Uterus (tissue), 3 donors: ENCODE measurements at regions not wholly inside any gene's neighbourhood (a gene's known extent, or its start where the extent isn't known, plus 50 kb on each side); places are given as distances from the start of the nearest gene placed in this dataset.

Experiments used
- DNase-seq, 2 donors: peaks; one replicate each; pipeline ENCODE4 v3.0.0-alpha.2; 2019 to 2020
- H3K27ac ChIP-seq, 2 donors: fragments of 200-600 bp; sonication (generic); 1 replicate in 1 of 2; 2 replicates in 1 of 2; pipeline ENCODE4 v1.5.1; 2016 to 2018
- H3K27me3 ChIP-seq, 2 donors: fragments of 200-600 bp; sonication (generic); one replicate each; pipeline ENCODE4 v1.5.1; 2018 to 2019; ENCODE audit warnings: control low read depth in 1 of 2
- H3K36me3 ChIP-seq, 2 donors: fragments of 200-600 bp; sonication (generic); one replicate each; pipeline ENCODE4 v1.5.1; 2019; ENCODE audit warnings: control low read depth in 1 of 2
- H3K4me1 ChIP-seq, 2 donors: fragments of 200-600 bp; sonication (generic); one replicate each; pipeline ENCODE4 v1.5.1; 2018 to 2019; ENCODE audit warnings: control low read depth in 1 of 2
- H3K4me3 ChIP-seq, 2 donors: fragments of 200-600 bp; sonication (generic); 1 replicate in 1 of 2; 2 replicates in 1 of 2; pipeline ENCODE4 v1.5.1; 2018 to 2019; ENCODE audit warnings: mild to moderate bottlenecking in 1 of 2
- H3K9me3 ChIP-seq, 2 donors: fragments of 200-600 bp; sonication (generic); one replicate each; pipeline ENCODE4 v1.5.1; 2019; ENCODE audit warnings: control low read depth in 1 of 2
- POLR2A ChIP-seq, 2 donors: fragments of 450-650 bp; IDR thresholded peaks; one replicate each; pipeline ENCODE4 v1.6.1; 2016; ENCODE audit warnings: antibody characterized with exemption in 2 of 2, mild to moderate bottlenecking in 1 of 2, moderate library complexity in 1 of 2
- intact Hi-C: fragments of 100-400 bp; cut with DNase I; formaldehyde crosslinking; loops from one replicate; pipeline ENCODE4 v1.15.1; 2023; ENCODE audit warnings: low total_unique reads
- TF ChIP-seq, protein P1 (sequence below), 4 experiments: fragments of 200-600 bp in 2 of 4; fragments of 450-650 bp in 2 of 4; sonication (generic) in 2 of 4; IDR thresholded peaks; one replicate each; pipeline ENCODE4 v1.5.1; 2016 to 2019; ENCODE audit warnings: antibody characterized with exemption in 4 of 4, mild to moderate bottlenecking in 2 of 4, moderate library complexity in 1 of 4
- donor health status: DM: yes; HTN: yes; CAD: no.

DNA sequence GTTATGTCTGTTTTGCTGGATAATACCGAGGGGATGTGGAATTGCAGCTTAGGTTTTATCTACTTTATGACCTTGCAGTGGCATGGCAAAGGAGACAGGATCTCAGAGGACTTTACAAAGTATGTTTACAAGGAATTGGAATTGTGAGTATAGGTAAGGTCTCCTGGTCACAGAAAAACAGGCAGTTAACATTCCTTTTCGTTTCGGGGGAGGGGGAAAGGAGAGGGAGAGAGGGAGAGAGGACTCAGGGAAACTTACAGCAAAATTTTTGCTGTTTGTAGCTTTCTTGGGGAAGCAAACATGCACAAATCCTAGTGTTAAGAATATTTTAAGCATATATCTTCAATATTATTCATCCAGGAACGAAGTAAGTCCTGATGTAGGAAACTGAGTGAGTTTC is 590.5 kb upstream of the LRFN5 start:
- TF ChIP-seq POLR2A (IDR thresholded peaks at IDR 0.05) = no peak
- TF ChIP-seq, protein P1, sequence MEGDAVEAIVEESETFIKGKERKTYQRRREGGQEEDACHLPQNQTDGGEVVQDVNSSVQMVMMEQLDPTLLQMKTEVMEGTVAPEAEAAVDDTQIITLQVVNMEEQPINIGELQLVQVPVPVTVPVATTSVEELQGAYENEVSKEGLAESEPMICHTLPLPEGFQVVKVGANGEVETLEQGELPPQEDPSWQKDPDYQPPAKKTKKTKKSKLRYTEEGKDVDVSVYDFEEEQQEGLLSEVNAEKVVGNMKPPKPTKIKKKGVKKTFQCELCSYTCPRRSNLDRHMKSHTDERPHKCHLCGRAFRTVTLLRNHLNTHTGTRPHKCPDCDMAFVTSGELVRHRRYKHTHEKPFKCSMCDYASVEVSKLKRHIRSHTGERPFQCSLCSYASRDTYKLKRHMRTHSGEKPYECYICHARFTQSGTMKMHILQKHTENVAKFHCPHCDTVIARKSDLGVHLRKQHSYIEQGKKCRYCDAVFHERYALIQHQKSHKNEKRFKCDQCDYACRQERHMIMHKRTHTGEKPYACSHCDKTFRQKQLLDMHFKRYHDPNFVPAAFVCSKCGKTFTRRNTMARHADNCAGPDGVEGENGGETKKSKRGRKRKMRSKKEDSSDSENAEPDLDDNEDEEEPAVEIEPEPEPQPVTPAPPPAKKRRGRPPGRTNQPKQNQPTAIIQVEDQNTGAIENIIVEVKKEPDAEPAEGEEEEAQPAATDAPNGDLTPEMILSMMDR (IDR thresholded peaks at IDR 0.05) = no peak
- Histone ChIP-seq H3K9me3 (no peaks in the 10 kb centered on the region), H3K27me3 (no peaks in the 10 kb centered on the region), H3K36me3 (no peaks in the 10 kb centered on the region), H3K27ac (no peak overlapping the region), H3K4me1 (no peaks in the 10 kb centered on the region), H3K4me3 (no peak overlapping the region)
- intact Hi-C loops = no loop called here
- DNase-seq = no peak

DNA sequence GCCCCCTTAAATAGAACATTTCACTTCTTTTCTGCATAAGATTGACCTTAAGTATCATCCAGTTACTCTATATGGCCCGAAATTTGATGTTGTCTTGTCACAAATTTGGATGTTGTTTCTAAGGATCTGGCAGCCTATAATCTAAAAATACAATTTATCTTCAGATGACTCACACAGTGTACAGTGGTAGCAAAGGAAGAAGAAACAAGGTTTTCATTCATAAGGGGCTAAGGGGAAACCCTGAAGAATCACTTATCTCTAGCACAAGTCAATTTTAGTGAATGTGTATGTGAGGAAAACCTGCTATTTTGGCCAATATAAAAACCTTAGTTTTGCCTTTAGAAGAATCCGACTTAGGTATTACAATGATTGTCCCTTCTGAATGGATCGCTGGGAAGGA is 606.3 kb upstream of the LRFN5 start:
- Histone ChIP-seq H3K4me1 (no peaks in the 10 kb centered on the region), H3K27ac (no peak overlapping the region), H3K9me3 (no peaks in the 10 kb centered on the region), H3K36me3 (no peaks in the 10 kb centered on the region), H3K4me3 (no peak overlapping the region), H3K27me3 (no peaks in the 10 kb centered on the region)
- no peak for DNase-seq
- intact Hi-C loops = no loop called here
- TF ChIP-seq, protein P1 (IDR thresholded peaks at IDR 0.05) = no peak
- TF ChIP-seq POLR2A (IDR thresholded peaks at IDR 0.05) = no peak

DNA sequence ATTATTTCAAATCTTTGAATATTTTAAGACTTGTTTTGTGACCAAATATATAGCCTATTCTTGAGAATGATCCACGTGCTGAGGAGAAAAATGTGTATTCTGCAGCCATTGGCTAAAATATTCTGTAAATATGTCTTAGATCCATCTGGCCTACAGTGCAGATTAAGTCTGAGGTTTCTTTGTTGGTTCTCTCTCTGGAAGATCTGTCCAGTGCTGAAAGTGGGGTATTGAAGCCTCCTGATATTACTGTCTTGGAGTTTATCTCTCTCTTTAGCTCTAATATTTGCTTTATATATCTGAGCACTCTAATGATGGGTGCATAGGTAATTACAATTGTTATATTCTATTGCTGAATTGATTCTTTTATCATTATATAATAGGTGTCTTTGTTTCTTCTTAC is 617.4 kb upstream of the LRFN5 start:
- no peaks in the 10 kb centered on the region for H3K36me3 ChIP-seq
- intact Hi-C loops = no loop called here
- no peaks in the 10 kb centered on the region for H3K4me1 ChIP-seq

DNA sequence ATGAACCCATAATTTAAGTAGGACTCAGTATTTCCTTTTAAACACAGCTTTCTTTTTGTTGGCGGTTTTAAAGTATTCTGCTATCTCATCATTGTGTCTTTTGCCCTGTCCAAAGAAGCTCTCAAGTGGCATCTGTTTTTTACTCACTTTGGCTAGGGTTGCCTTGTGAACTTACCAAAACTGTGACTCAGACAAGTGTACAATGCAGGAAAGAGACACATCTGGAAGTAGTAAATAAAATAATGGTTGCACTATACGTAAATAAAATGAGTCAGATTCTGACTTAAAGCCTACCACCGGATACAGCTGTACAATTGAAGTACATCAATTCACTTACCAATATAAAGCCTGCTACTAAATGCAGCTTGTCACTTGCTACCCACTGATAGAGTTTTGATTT is 619.2 kb upstream of the LRFN5 start:
- no peaks in the 10 kb centered on the region for H3K4me1 ChIP-seq
- no peak overlapping the region for H3K4me3 ChIP-seq
- no peak overlapping the region for H3K27ac ChIP-seq
- H3K9me3 ChIP-seq = no peaks in the 10 kb centered on the region
- intact Hi-C loops = no loop called here
- H3K27me3 ChIP-seq = no peaks in the 10 kb centered on the region
- TF ChIP-seq POLR2A (IDR thresholded peaks at IDR 0.05) = no peak
- TF ChIP-seq, protein P1 (IDR thresholded peaks at IDR 0.05) = no peak
- H3K36me3 ChIP-seq = no peaks in the 10 kb centered on the region
- no peak for DNase-seq

More for the DNA sequence above, 617.4 kb upstream of the LRFN5 start:
- no peak for TF ChIP-seq POLR2A (IDR thresholded peaks at IDR 0.05)
- TF ChIP-seq, protein P1 (IDR thresholded peaks at IDR 0.05) = no peak
- Histone ChIP-seq H3K27me3 (no peaks in the 10 kb centered on the region), H3K4me3 (no peak overlapping the region), H3K9me3 (no peaks in the 10 kb centered on the region), H3K27ac (no peak overlapping the region)
- DNase-seq = no peak

DNA sequence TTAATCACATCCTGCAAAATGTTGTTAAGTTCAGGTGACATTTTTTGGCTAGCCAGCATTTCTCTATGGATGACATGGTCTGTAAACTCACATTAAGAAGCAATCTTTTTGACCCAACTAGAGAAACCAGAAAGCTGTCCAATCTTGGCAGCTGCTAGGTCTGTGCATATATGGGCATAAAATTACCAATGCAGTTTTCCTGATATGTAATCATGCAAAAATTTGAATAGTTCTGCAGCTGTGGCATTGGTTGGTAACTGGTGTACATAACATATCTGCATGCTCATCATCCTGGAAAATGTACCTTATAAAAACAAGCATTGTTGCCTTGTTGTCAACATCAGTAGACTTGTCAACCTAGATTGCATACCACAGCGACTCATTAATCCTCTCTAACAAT is 620.0 kb upstream of the LRFN5 start:
- intact Hi-C loops = no loop called here
- DNase-seq = no peak
- Histone ChIP-seq H3K9me3 (no peaks in the 10 kb centered on the region), H3K27me3 (no peaks in the 10 kb centered on the region), H3K27ac (no peak overlapping the region), H3K4me3 (no peak overlapping the region), H3K4me1 (no peaks in the 10 kb centered on the region), H3K36me3 (no peaks in the 10 kb centered on the region)
- no peak for TF ChIP-seq POLR2A (IDR thresholded peaks at IDR 0.05)
- TF ChIP-seq, protein P1 (IDR thresholded peaks at IDR 0.05) = no peak
